ENCODE measurements at regions not wholly inside any gene's neighbourhood (a gene's known extent, or its start where the extent isn't known, plus 50 kb on each side); places are given as distances from the start of the nearest gene placed in this dataset.
A peak's percentile ranks its signal among the peaks of the same experiment; 100 is the strongest.
"Not testable (repeated sequence)": the region's sequence is repeated elsewhere in the genome, so short reads cannot be mapped to it uniquely, and the experiment has no call there.

DNA sequence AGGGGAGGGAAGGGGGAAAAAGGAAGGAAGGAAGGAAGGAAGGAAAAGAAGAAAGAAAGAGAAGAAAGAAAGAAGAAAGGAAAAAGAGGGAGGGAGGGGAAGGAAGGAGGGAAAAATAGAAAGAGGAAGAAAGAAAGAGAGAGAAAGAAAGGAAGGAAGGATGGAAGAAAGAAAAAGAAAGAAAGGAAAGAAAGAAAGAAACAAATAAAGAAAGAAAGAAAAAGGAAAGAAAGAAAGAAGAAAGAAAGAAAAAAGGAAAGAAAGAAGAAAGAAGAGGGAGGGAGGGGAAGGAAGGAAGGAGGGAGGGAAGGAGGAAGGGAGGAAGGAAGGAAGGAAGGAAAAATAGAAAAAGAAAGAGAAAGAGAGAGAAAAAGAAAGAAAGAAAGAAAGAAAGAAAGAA lies 315.8 kb upstream of the PIK3C3 start:
- Histone ChIP-seq H3K27ac (no peak overlapping the region), H3K4me1 (no peaks in the 10 kb centered on the region), H3K27me3 (no peaks in the 10 kb centered on the region), H3K9me3 (no peaks in the 10 kb centered on the region), H3K4me3 (no peak overlapping the region), H3K36me3 (no peaks in the 10 kb centered on the region)
- DNase-seq (no peak), ATAC-seq (no peak)
- TF ChIP-seq, protein P1, sequence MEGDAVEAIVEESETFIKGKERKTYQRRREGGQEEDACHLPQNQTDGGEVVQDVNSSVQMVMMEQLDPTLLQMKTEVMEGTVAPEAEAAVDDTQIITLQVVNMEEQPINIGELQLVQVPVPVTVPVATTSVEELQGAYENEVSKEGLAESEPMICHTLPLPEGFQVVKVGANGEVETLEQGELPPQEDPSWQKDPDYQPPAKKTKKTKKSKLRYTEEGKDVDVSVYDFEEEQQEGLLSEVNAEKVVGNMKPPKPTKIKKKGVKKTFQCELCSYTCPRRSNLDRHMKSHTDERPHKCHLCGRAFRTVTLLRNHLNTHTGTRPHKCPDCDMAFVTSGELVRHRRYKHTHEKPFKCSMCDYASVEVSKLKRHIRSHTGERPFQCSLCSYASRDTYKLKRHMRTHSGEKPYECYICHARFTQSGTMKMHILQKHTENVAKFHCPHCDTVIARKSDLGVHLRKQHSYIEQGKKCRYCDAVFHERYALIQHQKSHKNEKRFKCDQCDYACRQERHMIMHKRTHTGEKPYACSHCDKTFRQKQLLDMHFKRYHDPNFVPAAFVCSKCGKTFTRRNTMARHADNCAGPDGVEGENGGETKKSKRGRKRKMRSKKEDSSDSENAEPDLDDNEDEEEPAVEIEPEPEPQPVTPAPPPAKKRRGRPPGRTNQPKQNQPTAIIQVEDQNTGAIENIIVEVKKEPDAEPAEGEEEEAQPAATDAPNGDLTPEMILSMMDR (IDR thresholded peaks at IDR 0.05) = no peak
- TF ChIP-seq POLR2A (IDR thresholded peaks at IDR 0.05) = no peak
- intact Hi-C loops (cut with DNase I) = no loop called here

DNA sequence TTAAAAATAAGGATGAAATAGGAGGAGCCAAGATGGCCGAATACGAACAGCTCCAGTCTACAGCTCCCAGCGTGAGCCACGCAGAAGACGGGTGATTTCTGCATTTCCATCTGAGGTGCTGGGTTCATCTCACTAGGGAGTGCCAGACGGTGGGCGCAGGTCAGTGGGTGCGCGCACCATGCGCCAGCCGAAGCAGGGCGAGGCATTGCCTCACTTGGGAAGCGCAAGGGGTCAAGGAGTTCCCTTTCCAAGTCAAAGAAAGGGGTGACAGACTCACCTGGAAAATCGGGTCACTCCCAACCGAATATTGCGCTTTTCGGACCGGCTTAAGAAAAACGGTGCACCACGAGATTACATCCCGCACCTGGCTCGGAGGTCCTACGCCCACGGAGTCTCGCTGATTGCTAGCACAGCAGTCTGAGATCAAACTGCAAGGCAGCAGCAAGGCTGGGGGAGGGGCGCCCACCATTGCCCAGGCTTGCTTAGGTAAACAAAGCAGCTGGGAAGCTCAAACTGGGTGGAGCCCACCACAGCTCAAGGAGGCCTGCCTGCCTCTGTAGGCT lies 323.2 kb upstream of the PIK3C3 start:
- ATAC-seq; H3K27me3 ChIP-seq; DNase-seq; H3K9me3 ChIP-seq; H3K27ac ChIP-seq; H3K36me3 ChIP-seq; H3K4me1 ChIP-seq; intact Hi-C loops (cut with DNase I): not testable (repeated sequence)
- H3K4me3 ChIP-seq = peak overlapping the region in 4 of 12 donors; percentile 4 to 41 (median 18)
- 88 to 94% (median 90%) methylated on average over 25 to 26 of the region's 26 CpGs for WGBS, 4 donors

DNA sequence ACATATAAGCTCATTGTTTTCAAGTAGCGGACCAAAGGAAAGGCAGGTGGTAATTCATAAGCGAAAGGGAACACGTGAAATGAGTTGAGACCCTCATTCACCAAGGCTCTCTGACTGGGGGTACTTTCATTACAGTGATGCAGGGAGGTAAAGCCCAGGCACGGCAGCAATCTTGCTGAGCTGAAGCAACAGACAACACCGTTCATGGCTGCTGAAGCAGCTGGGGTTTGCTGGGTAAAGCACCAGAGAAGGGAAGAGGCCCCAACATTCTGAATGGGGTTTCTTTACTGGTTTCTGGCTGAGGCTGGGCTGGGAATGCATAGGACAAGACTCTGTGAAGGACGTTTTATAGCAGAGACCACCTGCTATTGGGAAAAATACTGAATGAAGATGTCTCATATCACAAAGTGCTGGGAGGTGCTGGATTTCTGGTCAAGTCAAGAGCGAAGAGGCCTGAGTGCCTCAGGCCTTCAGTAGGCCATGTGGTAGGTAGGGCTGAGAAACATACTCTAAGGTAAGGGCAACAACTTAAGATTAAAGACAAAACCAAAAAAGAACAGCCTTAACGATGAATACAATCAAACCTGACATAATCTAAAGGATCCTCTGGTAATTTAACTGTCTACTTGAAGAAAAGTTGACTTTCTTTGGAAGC lies 324.7 kb upstream of the PIK3C3 start:
- Histone ChIP-seq H3K9me3 (no peaks in the 10 kb centered on the region), H3K4me3 (no peak overlapping the region), H3K27ac (no peak overlapping the region), H3K36me3 (no peaks in the 10 kb centered on the region), H3K27me3 (no peaks in the 10 kb centered on the region), H3K4me1 (no peaks in the 10 kb centered on the region)
- 91 to 93% (median 92%) methylated on average over 8 of the region's 8 CpGs for WGBS, 4 donors
- DNase-seq = no peak
- ATAC-seq = no peak
- TF ChIP-seq, protein P1 (IDR thresholded peaks at IDR 0.05) = no peak
- TF ChIP-seq POLR2A (IDR thresholded peaks at IDR 0.05) = no peak
- intact Hi-C loops (cut with DNase I) = no loop called here

DNA sequence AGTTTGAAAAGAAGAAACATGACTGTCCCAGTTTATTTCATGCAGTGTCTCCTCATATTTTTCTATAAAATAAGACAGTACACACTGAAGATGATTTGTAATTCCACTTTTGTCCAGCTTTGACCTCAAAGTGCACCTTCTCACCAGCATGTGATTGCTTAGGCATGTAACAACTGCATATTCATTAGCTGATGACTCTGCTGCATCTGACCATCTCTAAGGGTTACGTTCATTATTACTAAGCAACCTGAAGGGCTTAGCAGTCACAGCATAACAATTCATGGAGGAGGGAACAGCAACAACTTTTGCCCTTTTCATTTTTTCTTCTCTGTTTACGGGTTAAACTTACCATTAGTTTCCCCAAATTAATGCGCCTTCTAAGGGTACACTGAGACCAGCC lies 330.6 kb upstream of the PIK3C3 start:
- Histone ChIP-seq H3K27ac (no peak overlapping the region), H3K4me1 (no peaks in the 10 kb centered on the region), H3K9me3 (no peaks in the 10 kb centered on the region), H3K27me3 (no peaks in the 10 kb centered on the region), H3K4me3 (no peak overlapping the region), H3K36me3 (no peaks in the 10 kb centered on the region)
- ATAC-seq (no peak), DNase-seq (no peak)
- WGBS, 4 donors = 92 to 96% (median 95%) methylated on average over 3 of the region's 3 CpGs
- intact Hi-C loops (cut with DNase I) = no loop called here
- TF ChIP-seq, protein P1 (IDR thresholded peaks at IDR 0.05) = no peak
- TF ChIP-seq POLR2A (IDR thresholded peaks at IDR 0.05) = no peak

DNA sequence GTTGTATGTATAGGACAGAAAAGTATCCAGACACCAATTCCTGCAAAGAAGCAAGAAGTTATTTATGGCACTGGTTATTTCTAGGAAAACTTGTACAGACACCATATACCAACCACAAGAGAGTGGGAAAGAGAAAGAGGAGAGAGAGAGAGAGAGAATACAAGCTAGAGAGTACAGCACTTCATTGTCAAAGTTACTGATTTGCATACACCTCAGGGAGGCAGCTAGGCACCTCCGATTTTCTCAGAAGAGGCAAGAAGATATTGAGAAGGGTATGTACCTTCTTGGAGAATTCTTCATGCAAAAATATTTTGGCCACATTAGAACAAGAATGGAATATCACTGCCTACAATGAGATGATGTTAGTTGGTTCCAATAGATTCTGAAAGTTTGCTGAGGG lies 333.9 kb upstream of the PIK3C3 start:
- TF ChIP-seq, protein P1 (IDR thresholded peaks at IDR 0.05) = no peak
- TF ChIP-seq POLR2A (IDR thresholded peaks at IDR 0.05) = no peak
- no peaks in the 10 kb centered on the region for H3K9me3 ChIP-seq
- no peak for DNase-seq
- 58 to 65% (median 60%) methylated on average over 1 of the region's 1 CpG for WGBS, 4 donors
- no peaks in the 10 kb centered on the region for H3K4me1 ChIP-seq
- intact Hi-C loops (cut with DNase I) = no loop called here
- H3K27ac ChIP-seq = no peak overlapping the region
- H3K4me3 ChIP-seq = no peak overlapping the region
- ATAC-seq = no peak
- H3K36me3 ChIP-seq = no peaks in the 10 kb centered on the region
- no peaks in the 10 kb centered on the region for H3K27me3 ChIP-seq
